NCI-H460 (cell line): ENCODE measurements at regions not wholly inside any gene's neighbourhood (a gene's known extent, or its start where the extent isn't known, plus 50 kb on each side); places are given as distances from the start of the nearest gene placed in this dataset.

Experiments
- small RNA-seq, 2 experiments: library from RNA; depleted of rRNA; stranded (forward); fragments of <200 nt; gene quantifications; one replicate each; pipeline ENCODE3, GENCODE V24; 2014

Small RNAs in the stretch of these regions (small RNA-seq; reads per million reads assigned to genes)
- gene MIR1185-1 (0 reads per million in 2 experiments), gene MIR1185-2 (0 reads per million in 2 experiments), gene MIR1193 (0 reads per million in 2 experiments), gene MIR1197 (0 reads per million in 2 experiments), gene MIR134 (0 reads per million in 2 experiments), gene MIR154 (0 reads per million in 2 experiments), gene MIR299 (0 reads per million in 2 experiments), gene MIR300 (0 reads per million in 2 experiments), gene MIR323A (0 reads per million in 2 experiments), gene MIR323B (0 reads per million in 2 experiments), gene MIR329-1 (0 to 0.06 reads per million in 2 experiments), gene MIR329-2 (0 reads per million in 2 experiments), gene MIR369 (0 reads per million in 2 experiments), gene MIR377 (0 reads per million in 2 experiments), gene MIR379 (0 to 0.06 reads per million in 2 experiments), gene MIR380 (0 reads per million in 2 experiments), gene MIR381 (0.02 to 0.06 reads per million in 2 experiments), gene MIR409 (0 reads per million in 2 experiments), gene MIR411 (0 to 0.12 reads per million in 2 experiments), gene MIR412 (0 reads per million in 2 experiments), gene MIR485 (0 reads per million in 2 experiments), gene MIR487A (0 reads per million in 2 experiments), gene MIR487B (0 reads per million in 2 experiments), gene MIR494 (0 reads per million in 2 experiments), gene MIR495 (0 reads per million in 2 experiments), gene MIR496 (0 reads per million in 2 experiments), gene MIR539 (0 reads per million in 2 experiments), gene MIR541 (0 reads per million in 2 experiments), gene MIR543 (0 reads per million in 2 experiments), gene MIR544A (0 reads per million in 2 experiments), gene MIR654 (0 reads per million in 2 experiments), gene MIR655 (0 reads per million in 2 experiments), gene MIR656 (0 reads per million in 2 experiments), gene MIR668 (0 reads per million in 2 experiments), gene MIR758 (0 reads per million in 2 experiments), gene MIR889 (0 reads per million in 2 experiments), gene RF00012 (0 to 0.12 reads per million in 2 experiments), gene RF00181 (0 reads per million in 2 experiments), gene SNORD114-10 (0 reads per million in 2 experiments), gene SNORD114-11 (0 reads per million in 2 experiments), gene SNORD114-12 (0 to 0.17 reads per million in 2 experiments), gene SNORD114-13 (0 reads per million in 2 experiments), gene SNORD114-14 (0 reads per million in 2 experiments), gene SNORD114-15 (0 reads per million in 2 experiments), gene SNORD114-16 (0 reads per million in 2 experiments), gene SNORD114-17 (0 to 0.02 reads per million in 2 experiments), gene SNORD114-18 (0 reads per million in 2 experiments), gene SNORD114-19 (0 reads per million in 2 experiments), gene SNORD114-20 (0.06 to 0.08 reads per million in 2 experiments), gene SNORD114-21 (0 to 0.06 reads per million in 2 experiments), gene SNORD114-22 (0 to 0.17 reads per million in 2 experiments), gene SNORD114-23 (0 to 0.02 reads per million in 2 experiments), gene SNORD114-24 (0 reads per million in 2 experiments), gene SNORD114-25 (0 to 0.04 reads per million in 2 experiments), gene SNORD114-26 (0 reads per million in 2 experiments), gene SNORD114-27 (0 reads per million in 2 experiments), gene SNORD114-28 (0 reads per million in 2 experiments), gene SNORD114-29 (0 reads per million in 2 experiments), gene SNORD114-30 (0 reads per million in 2 experiments), gene SNORD114-31 (0 reads per million in 2 experiments), gene SNORD114-5 (0 reads per million in 2 experiments), gene SNORD114-6 (0 reads per million in 2 experiments), gene SNORD114-7 (0 reads per million in 2 experiments), gene SNORD114-9 (0.02 to 0.06 reads per million in 2 experiments)
